Cardiac muscle cell (in vitro differentiated cells and primary cell): ENCODE measurements at regions not wholly inside any gene's neighbourhood (a gene's known extent, or its start where the extent isn't known, plus 50 kb on each side); places are given as distances from the start of the nearest gene placed in this dataset.

Experiments used
- DNase-seq, 2 donors: peaks; one replicate each; pipeline versions ENCODE4 v3.0.0 to v3.0.0-alpha.2; 2010 to 2017; ENCODE audit warnings: low read depth in 1 of 2, low spot score in 1 of 2
- H3K27ac ChIP-seq: fragments of 200-600 bp; sonication (generic); 2 replicates; pipeline ENCODE4 v1.5.1; 2016
- H3K27me3 ChIP-seq: fragments of 200-600 bp; sonication (generic); 2 replicates; pipeline ENCODE4 v1.6.0; 2016; ENCODE audit warnings: control low read depth
- H3K36me3 ChIP-seq: fragments of 200-600 bp; sonication (generic); 2 replicates; pipeline ENCODE4 v1.5.1; 2016; ENCODE audit warnings: control low read depth
- H3K4me1 ChIP-seq: fragments of 200-600 bp; sonication (generic); 2 replicates; pipeline ENCODE4 v1.8.1; 2017; ENCODE audit warnings: low read depth, mild to moderate bottlenecking, mixed run types
- H3K4me3 ChIP-seq: fragments of 200-600 bp; sonication (generic); 2 replicates; pipeline ENCODE4 v1.5.1; 2016; ENCODE audit warnings: mild to moderate bottlenecking
- H3K9me3 ChIP-seq: fragments of 200-600 bp; sonication (generic); 2 replicates; pipeline ENCODE4 v1.5.1; 2017; ENCODE audit warnings: low read depth, mild to moderate bottlenecking, control low read depth
- CTCF ChIP-seq: IDR thresholded peaks from 2 replicates; pipeline ENCODE4 v1.5.1; 2012; ENCODE audit warnings: low read depth, mild to moderate bottlenecking, low read length

- Histone ChIP-seq H3K4me3 (no peak overlapping the region), H3K36me3 (no peaks in the 10 kb centered on the region), H3K9me3 (no peaks in the 10 kb centered on the region), H3K27me3 (no peaks in the 10 kb centered on the region), H3K27ac (peak overlapping the region; percentile 71), H3K4me1 (peaks cover 41% of the 10 kb centered on the region)
- no peak for DNase-seq
- TF ChIP-seq CTCF = no peak
Measured at GRCh38 chr20:62560162-62560561, 82.1 kb upstream of the SLCO4A1 start.

- Histone ChIP-seq H3K9me3 (no peaks in the 10 kb centered on the region), H3K4me3 (no peak overlapping the region), H3K27ac (peak overlapping the region; percentile 71), H3K4me1 (peaks cover 33% of the 10 kb centered on the region), H3K27me3 (no peaks in the 10 kb centered on the region), H3K36me3 (no peaks in the 10 kb centered on the region)
- DNase-seq = no peak
- TF ChIP-seq CTCF = no peak
Measured at GRCh38 chr20:62561182-62561581, 81.1 kb upstream of the SLCO4A1 start.

- Histone ChIP-seq H3K4me1 (peaks cover 33% of the 10 kb centered on the region), H3K9me3 (no peaks in the 10 kb centered on the region), H3K4me3 (no peak overlapping the region), H3K27ac (peak overlapping the region; percentile 71), H3K36me3 (no peaks in the 10 kb centered on the region), H3K27me3 (no peaks in the 10 kb centered on the region)
- DNase-seq = no peak
- TF ChIP-seq CTCF = no peak
Measured at GRCh38 chr20:62561948-62562347, 80.4 kb upstream of the SLCO4A1 start.

- TF ChIP-seq CTCF = no peak
- Histone ChIP-seq H3K4me1 (peaks cover 24% of the 10 kb centered on the region), H3K27ac (peak overlapping the region; percentile 71), H3K4me3 (no peak overlapping the region), H3K27me3 (no peaks in the 10 kb centered on the region), H3K36me3 (no peaks in the 10 kb centered on the region), H3K9me3 (no peaks in the 10 kb centered on the region)
- DNase-seq = no peak
Measured at GRCh38 chr20:62562831-62563230, 79.5 kb upstream of the SLCO4A1 start.

GRCh38 chr20:62563561-62563960, 78.7 kb upstream of the SLCO4A1 start:
- H3K27me3 ChIP-seq = no peaks in the 10 kb centered on the region
- no peaks in the 10 kb centered on the region for H3K36me3 ChIP-seq
- no peak for TF ChIP-seq CTCF
- H3K27ac ChIP-seq = peak overlapping the region; percentile 71
- peaks cover 18% of the 10 kb centered on the region for H3K4me1 ChIP-seq
- no peaks in the 10 kb centered on the region for H3K9me3 ChIP-seq
- no peak for DNase-seq
- no peak overlapping the region for H3K4me3 ChIP-seq
